ENCODE measurements at regions not wholly inside any gene's neighbourhood (a gene's known extent, or its start where the extent isn't known, plus 50 kb on each side); places are given as distances from the start of the nearest gene placed in this dataset.

DNA sequence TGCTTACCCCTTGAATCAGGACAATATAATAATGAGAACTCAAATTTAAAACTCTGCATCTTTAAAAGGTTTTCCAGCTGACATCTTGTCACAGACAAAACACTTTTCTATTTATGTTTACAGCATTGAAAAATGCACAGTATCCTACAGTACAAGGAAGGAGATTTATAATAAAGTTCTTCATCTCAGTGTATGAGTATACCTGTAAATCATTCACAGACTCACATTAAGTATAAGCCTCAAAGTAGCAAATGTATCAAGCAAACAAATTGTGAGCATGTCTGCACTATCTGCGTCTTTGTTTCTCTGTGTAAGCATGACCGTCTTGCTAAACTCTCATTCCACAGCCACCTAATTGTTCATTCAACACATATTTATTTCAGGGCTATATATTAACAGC, 52.8 kb downstream of the PPP1R2C start:
- Histone ChIP-seq H3K27me3 (ENCODE audit: control insufficient read depth, insufficient read depth, low read length) (no peaks in the 10 kb centered on the region), H3K27ac (ENCODE audit: low read depth, low read length) (no peak overlapping the region), H3K36me3 (ENCODE audit: control insufficient read depth, insufficient read depth, low read length) (no peaks in the 10 kb centered on the region), H3K4me3 (ENCODE audit: low read depth, low read length) (no peak overlapping the region), H3K4me1 (ENCODE audit: control insufficient read depth, insufficient read depth, low read length) (no peaks in the 10 kb centered on the region), H3K9me3 (ENCODE audit: control insufficient read depth, insufficient read depth, low read length) (no peaks in the 10 kb centered on the region)
- WGBS (ENCODE audit: insufficient coverage), result no CpG with 5 or more reads among the region's 2 CpGs
- peak in 1 of 6 donors; percentile 11 for DNase-seq (ENCODE audit: low read depth in 4 of 6, low spot score in 6 of 6)

DNA sequence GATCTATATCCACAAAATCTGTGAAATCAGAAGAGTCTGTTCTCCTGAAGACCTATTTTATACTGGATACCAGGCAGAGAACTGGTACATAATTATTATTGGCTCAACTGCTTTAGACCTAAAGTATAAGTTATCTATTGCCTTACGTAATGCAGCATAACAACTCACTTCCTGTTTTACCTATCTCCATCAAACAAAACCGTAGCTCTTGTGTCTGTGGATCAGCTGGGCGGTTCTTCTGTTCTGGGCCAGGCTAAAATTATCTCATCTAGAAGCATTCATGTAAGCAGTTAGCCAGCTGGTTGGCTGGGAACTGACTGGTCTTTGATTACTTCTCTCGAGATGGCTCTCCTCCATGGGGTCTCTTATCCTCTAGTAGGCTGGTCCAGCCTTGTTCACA, 57.8 kb downstream of the PPP1R2C start:
- no peaks in the 10 kb centered on the region for H3K9me3 ChIP-seq (ENCODE audit: control insufficient read depth, insufficient read depth, low read length)
- H3K36me3 ChIP-seq (ENCODE audit: control insufficient read depth, insufficient read depth, low read length), result no peaks in the 10 kb centered on the region
- WGBS (ENCODE audit: insufficient coverage), result 83% methylated on average over 1 of the region's 4 CpGs
- H3K27me3 ChIP-seq (ENCODE audit: control insufficient read depth, insufficient read depth, low read length), result no peaks in the 10 kb centered on the region
- no peak for DNase-seq (ENCODE audit: low read depth in 4 of 6, low spot score in 6 of 6)
- peaks cover 4% of the 10 kb centered on the region for H3K4me1 ChIP-seq (ENCODE audit: control insufficient read depth, insufficient read depth, low read length)
- no peak overlapping the region for H3K27ac ChIP-seq (ENCODE audit: low read depth, low read length)
- no peak overlapping the region for H3K4me3 ChIP-seq (ENCODE audit: low read depth, low read length)

DNA sequence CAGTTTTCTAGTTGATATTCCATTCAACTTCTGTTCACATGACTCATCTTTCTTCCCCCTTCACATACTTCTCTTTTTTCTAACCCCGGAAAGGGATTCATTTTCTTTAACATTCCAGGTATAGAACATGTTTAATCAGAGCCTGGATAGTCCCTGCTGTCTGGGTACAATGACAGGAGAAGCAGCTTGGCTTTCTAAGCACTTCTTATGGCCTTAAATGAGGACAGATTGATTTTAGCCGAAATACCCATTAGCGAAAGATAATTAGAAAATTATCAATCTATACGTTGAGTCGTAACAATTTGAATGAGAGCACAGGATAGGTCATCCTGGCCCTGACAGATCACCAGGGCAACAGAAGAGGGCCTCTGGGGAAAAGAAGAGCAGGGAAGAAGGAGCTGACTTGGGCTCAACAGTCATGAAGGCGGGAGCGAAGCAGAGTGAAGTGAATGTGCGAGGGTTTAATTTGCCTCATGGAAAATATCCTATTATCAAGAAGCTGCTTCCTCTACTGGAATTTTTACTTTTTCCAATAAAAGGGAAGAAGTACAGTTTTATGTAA, 62.2 kb downstream of the PPP1R2C start:
- DNase-seq (ENCODE audit: low read depth in 4 of 6, low spot score in 6 of 6), result no peak
- Histone ChIP-seq H3K36me3 (ENCODE audit: control insufficient read depth, insufficient read depth, low read length) (no peaks in the 10 kb centered on the region), H3K4me1 (ENCODE audit: control insufficient read depth, insufficient read depth, low read length) (peaks cover 7% of the 10 kb centered on the region), H3K27ac (ENCODE audit: low read depth, low read length) (peak overlapping the region; percentile 18), H3K4me3 (ENCODE audit: low read depth, low read length) (no peak overlapping the region), H3K9me3 (ENCODE audit: control insufficient read depth, insufficient read depth, low read length) (no peaks in the 10 kb centered on the region), H3K27me3 (ENCODE audit: control insufficient read depth, insufficient read depth, low read length) (peaks cover 2% of the 10 kb centered on the region)
- 69% methylated on average over 4 of the region's 8 CpGs for WGBS (ENCODE audit: insufficient coverage)

DNA sequence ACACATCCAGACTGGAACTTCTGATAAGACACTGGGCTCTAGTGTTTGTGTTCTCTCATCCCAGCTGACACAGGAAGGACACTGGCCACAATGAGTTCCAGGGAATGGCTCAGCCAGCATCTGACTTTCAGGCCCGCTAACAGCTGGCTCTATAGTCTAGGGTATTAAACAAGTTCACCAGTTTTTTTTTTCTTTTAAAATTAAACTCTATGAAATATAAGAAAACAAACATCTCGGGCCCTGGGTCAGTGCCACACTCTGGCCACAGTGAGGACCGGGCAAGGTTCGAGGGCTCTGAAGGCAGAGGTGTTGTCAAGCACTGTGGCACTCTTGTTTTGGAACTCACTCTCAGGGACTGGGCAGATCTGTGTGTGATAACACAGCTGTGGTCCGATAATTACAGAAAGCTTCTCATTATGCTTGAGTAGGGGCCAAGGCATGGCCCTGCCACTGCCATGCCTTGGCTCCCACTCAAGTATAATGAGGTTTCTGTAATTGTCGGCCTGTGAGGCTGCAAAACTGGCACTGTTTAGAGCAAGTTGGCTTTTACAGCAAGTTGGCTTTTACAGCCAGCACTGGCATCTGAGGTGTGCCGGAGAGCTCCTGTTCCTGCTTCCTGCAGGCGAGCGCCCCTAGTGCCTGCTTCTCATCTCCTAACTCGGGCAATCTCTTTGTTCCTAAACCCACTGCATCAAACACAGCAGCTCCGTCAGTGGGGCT, 62.8 kb downstream of the PPP1R2C start:
- 29% methylated on average over 10 of the region's 11 CpGs for WGBS (ENCODE audit: insufficient coverage)
- no peak overlapping the region for H3K4me3 ChIP-seq (ENCODE audit: low read depth, low read length)

DNA sequence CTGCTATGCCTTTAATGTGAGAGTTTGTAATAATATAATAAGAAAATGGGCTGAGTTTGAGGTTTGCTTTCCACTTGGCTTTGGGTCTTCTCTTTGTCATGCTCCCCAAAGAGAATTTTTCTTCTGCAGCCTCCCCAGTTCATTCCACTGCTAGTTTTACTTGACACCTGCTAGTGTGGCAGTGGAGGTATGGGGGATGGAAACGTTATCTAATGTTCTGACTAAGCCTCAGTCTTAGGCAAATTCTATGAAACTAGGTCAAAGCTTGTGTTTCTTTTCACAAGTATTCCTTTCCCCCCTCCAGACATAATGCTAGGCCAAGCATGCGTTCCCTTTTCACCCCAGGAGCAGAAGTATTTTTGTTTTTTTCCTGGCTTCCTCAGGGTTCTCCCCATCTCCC, 67.5 kb downstream of the PPP1R2C start:
- no peaks in the 10 kb centered on the region for H3K36me3 ChIP-seq (ENCODE audit: control insufficient read depth, insufficient read depth, low read length)
- no peak for DNase-seq (ENCODE audit: low read depth in 4 of 6, low spot score in 6 of 6)
- no peak overlapping the region for H3K27ac ChIP-seq (ENCODE audit: low read depth, low read length)
- H3K4me1 ChIP-seq (ENCODE audit: control insufficient read depth, insufficient read depth, low read length), result peaks cover 6% of the 10 kb centered on the region
- H3K4me3 ChIP-seq (ENCODE audit: low read depth, low read length), result no peak overlapping the region
- WGBS (ENCODE audit: insufficient coverage), result no CpG with 5 or more reads among the region's 2 CpGs
- H3K9me3 ChIP-seq (ENCODE audit: control insufficient read depth, insufficient read depth, low read length), result no peaks in the 10 kb centered on the region
- peaks cover 5% of the 10 kb centered on the region for H3K27me3 ChIP-seq (ENCODE audit: control insufficient read depth, insufficient read depth, low read length)

More for the DNA sequence above, 62.8 kb downstream of the PPP1R2C start:
- peak in 5 of 6 donors; percentile 42 to 94 (median 53) for DNase-seq (ENCODE audit: low read depth in 4 of 6, low spot score in 6 of 6)
- Histone ChIP-seq H3K4me1 (ENCODE audit: control insufficient read depth, insufficient read depth, low read length) (peaks cover 7% of the 10 kb centered on the region), H3K27me3 (ENCODE audit: control insufficient read depth, insufficient read depth, low read length) (peaks cover 5% of the 10 kb centered on the region), H3K27ac (ENCODE audit: low read depth, low read length) (peak overlapping the region; percentile 18), H3K9me3 (ENCODE audit: control insufficient read depth, insufficient read depth, low read length) (no peaks in the 10 kb centered on the region), H3K36me3 (ENCODE audit: control insufficient read depth, insufficient read depth, low read length) (no peaks in the 10 kb centered on the region)

DNA sequence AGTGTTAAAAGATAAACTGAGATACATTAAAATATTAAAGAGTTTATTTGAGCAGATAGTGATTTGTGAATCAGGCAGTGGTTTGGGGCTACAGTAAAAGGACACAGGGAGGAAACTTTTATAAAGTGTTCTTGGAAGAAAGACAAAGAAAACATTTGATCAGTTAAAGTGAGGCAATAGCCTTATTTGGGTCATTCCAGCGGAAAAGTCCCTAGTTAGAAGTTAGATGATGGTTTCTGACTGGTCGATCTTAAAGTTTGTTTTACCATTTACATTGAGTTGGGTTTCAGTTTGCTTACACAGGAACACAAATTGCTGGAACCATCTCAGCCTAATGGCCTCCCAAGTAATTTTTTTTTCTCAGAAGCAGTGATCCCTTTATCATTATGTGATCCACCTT, 69.7 kb downstream of the PPP1R2C start:
- H3K9me3 ChIP-seq (ENCODE audit: control insufficient read depth, insufficient read depth, low read length), result no peaks in the 10 kb centered on the region
- no peak overlapping the region for H3K4me3 ChIP-seq (ENCODE audit: low read depth, low read length)
- DNase-seq (ENCODE audit: low read depth in 4 of 6, low spot score in 6 of 6), result no peak
- H3K27ac ChIP-seq (ENCODE audit: low read depth, low read length), result no peak overlapping the region
- H3K27me3 ChIP-seq (ENCODE audit: control insufficient read depth, insufficient read depth, low read length), result peaks cover 7% of the 10 kb centered on the region
- WGBS (ENCODE audit: insufficient coverage), result 92% methylated on average over 2 of the region's 2 CpGs
- no peaks in the 10 kb centered on the region for H3K4me1 ChIP-seq (ENCODE audit: control insufficient read depth, insufficient read depth, low read length)
- H3K36me3 ChIP-seq (ENCODE audit: control insufficient read depth, insufficient read depth, low read length), result no peaks in the 10 kb centered on the region

DNA sequence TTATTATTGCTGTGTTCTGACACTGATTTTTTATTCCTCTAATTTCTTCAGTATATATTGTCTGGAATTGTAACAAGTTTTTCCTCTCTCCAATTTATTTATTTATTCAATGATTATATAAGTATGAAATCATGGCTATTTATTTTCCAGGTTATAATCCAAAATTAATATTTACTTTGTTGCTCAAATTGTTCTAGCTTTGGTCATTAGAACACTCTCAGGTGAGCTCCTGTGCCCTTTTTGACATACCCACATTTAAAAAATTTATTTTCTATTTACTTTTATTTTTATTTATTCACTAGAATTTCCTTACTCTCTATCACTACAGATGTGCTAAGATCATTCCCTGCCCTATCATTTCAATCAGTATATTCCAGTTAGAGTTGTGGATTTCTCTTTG, 70.2 kb downstream of the PPP1R2C start:
- no peaks in the 10 kb centered on the region for H3K4me1 ChIP-seq (ENCODE audit: control insufficient read depth, insufficient read depth, low read length)

DNA sequence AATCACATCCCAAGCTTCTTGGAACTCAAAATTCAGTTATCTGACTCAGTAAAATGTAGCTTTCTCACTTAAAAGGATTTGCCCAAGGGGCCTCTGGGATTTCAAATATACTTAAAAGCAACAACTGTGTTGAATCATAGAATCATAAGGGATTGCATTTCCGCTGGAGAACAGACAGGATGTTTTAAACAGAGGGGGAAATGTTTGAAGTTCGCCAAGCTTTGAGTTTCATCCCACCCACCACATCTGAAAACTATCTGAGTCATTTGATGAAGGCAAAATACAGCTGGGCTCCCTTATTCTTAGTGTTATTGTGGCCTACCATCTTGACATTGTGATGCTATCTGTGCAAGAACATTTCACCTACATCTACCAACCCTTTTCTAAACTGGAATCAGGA, 73.5 kb downstream of the PPP1R2C start:
- WGBS (ENCODE audit: insufficient coverage), result no CpG with 5 or more reads among the region's 2 CpGs
- H3K9me3 ChIP-seq (ENCODE audit: control insufficient read depth, insufficient read depth, low read length), result no peaks in the 10 kb centered on the region
- no peak overlapping the region for H3K4me3 ChIP-seq (ENCODE audit: low read depth, low read length)
- DNase-seq (ENCODE audit: low read depth in 4 of 6, low spot score in 6 of 6), result no peak
- H3K36me3 ChIP-seq (ENCODE audit: control insufficient read depth, insufficient read depth, low read length), result no peaks in the 10 kb centered on the region
- no peaks in the 10 kb centered on the region for H3K4me1 ChIP-seq (ENCODE audit: control insufficient read depth, insufficient read depth, low read length)
- no peak overlapping the region for H3K27ac ChIP-seq (ENCODE audit: low read depth, low read length)
- H3K27me3 ChIP-seq (ENCODE audit: control insufficient read depth, insufficient read depth, low read length), result peaks cover 8% of the 10 kb centered on the region

More for the DNA sequence above, 70.2 kb downstream of the PPP1R2C start:
- Histone ChIP-seq H3K27me3 (ENCODE audit: control insufficient read depth, insufficient read depth, low read length) (peaks cover 7% of the 10 kb centered on the region), H3K36me3 (ENCODE audit: control insufficient read depth, insufficient read depth, low read length) (no peaks in the 10 kb centered on the region), H3K4me3 (ENCODE audit: low read depth, low read length) (no peak overlapping the region), H3K27ac (ENCODE audit: low read depth, low read length) (no peak overlapping the region), H3K9me3 (ENCODE audit: control insufficient read depth, insufficient read depth, low read length) (no peaks in the 10 kb centered on the region)
- DNase-seq (ENCODE audit: low read depth in 4 of 6, low spot score in 6 of 6), result no peak

DNA sequence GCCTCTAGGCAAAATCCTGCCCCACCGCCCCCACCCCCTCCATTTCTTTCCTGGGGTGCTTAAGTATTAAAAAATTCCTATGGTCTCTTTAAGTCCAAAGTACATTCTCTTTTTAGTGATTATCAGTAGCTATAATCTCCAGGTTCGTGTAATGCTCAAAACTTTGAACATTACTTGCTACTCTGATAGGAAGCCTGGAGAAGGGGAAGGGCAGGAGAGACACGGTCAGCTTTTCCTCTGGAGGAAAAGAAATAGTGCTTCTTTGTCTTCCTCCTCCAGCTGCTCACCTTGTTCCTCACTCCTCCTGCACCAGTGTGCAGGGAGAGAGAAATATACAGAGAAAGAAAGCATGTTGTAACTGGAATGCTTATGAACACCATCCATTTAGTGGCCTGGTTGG, 80.4 kb downstream of the PPP1R2C start:
- no peak for DNase-seq (ENCODE audit: low read depth in 4 of 6, low spot score in 6 of 6)
- no CpG with 5 or more reads among the region's 3 CpGs for WGBS (ENCODE audit: insufficient coverage)
- Histone ChIP-seq H3K4me1 (ENCODE audit: control insufficient read depth, insufficient read depth, low read length) (no peaks in the 10 kb centered on the region), H3K4me3 (ENCODE audit: low read depth, low read length) (no peak overlapping the region), H3K27me3 (ENCODE audit: control insufficient read depth, insufficient read depth, low read length) (peaks cover 10% of the 10 kb centered on the region), H3K9me3 (ENCODE audit: control insufficient read depth, insufficient read depth, low read length) (no peaks in the 10 kb centered on the region), H3K36me3 (ENCODE audit: control insufficient read depth, insufficient read depth, low read length) (no peaks in the 10 kb centered on the region), H3K27ac (ENCODE audit: low read depth, low read length) (no peak overlapping the region)

DNA sequence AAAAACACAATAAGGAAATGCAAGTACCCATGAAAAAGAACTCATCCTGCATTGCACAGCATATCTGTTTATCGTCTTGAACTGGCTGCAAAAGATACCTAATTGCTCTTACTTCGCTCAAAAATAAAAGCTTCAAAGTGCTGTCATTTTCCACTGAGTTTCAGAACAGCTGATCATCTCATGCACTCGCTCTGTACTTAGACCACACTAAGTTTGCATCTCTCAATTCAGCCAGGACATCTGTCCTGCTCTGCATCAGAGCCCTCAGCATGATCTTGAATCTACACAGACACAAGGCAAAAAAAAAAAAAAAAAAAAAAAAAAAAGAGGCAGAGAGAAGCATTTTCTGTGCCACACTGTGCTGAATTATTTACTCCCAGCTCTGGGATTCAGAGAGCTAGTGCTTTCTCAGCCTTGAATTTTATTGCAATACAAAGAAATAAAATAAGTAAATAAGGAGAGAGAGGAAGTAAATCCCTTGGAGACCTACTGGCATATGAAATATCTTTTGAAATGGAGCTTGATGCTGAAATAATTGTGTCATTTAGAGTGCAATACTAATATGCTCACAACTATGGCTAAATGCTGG, 81.3 kb downstream of the PPP1R2C start:
- H3K36me3 ChIP-seq (ENCODE audit: control insufficient read depth, insufficient read depth, low read length), result no peaks in the 10 kb centered on the region
- peak in 2 of 6 donors; percentile 11 to 70 for DNase-seq (ENCODE audit: low read depth in 4 of 6, low spot score in 6 of 6)
- no peak overlapping the region for H3K27ac ChIP-seq (ENCODE audit: low read depth, low read length)
- H3K4me1 ChIP-seq (ENCODE audit: control insufficient read depth, insufficient read depth, low read length), result no peaks in the 10 kb centered on the region
- no peak overlapping the region for H3K4me3 ChIP-seq (ENCODE audit: low read depth, low read length)
- H3K27me3 ChIP-seq (ENCODE audit: control insufficient read depth, insufficient read depth, low read length), result peaks cover 8% of the 10 kb centered on the region
- WGBS (ENCODE audit: insufficient coverage), result 38% methylated on average over 3 of the region's 3 CpGs
- no peaks in the 10 kb centered on the region for H3K9me3 ChIP-seq (ENCODE audit: control insufficient read depth, insufficient read depth, low read length)

All from spinal cord (tissue), 9 donors.